Activated naive CD4-positive, alpha-beta T cell treated with anti-CD3 and anti-CD28 coated beads for 36 hours (primary cell): ENCODE measurements at regions not wholly inside any gene's neighbourhood (a gene's known extent, or its start where the extent isn't known, plus 50 kb on each side); places are given as distances from the start of the nearest gene placed in this dataset.

Experiments used
- CTCF ChIA-PET: fragments of 350-600 bp; sonication (Branson Sonifier 250); formaldehyde crosslinking; loops from one replicate; lab custom pipeline; 2021; ENCODE audit warnings: antibody characterized with exemption; lab: Charles Lee
- DNase-seq: peaks from one replicate; pipeline ENCODE4 v3.0.0-alpha.2; 2020
- H3K27ac Mint-ChIP-seq: one replicate; pipeline ENCODE4 v1.8.0; 2021; ENCODE audit warnings: mild to moderate bottlenecking, mixed read lengths
- H3K27me3 Mint-ChIP-seq: one replicate; pipeline ENCODE4 v1.8.0; 2021; ENCODE audit warnings: low read depth, mixed read lengths
- H3K36me3 Mint-ChIP-seq: one replicate; pipeline ENCODE4 v1.8.0; 2021; ENCODE audit warnings: low read depth, mixed read lengths
- H3K4me1 Mint-ChIP-seq: one replicate; pipeline ENCODE4 v1.8.0; 2021; ENCODE audit warnings: low read depth, mixed read lengths
- H3K4me3 Mint-ChIP-seq: one replicate; pipeline ENCODE4 v1.8.0; 2021; ENCODE audit warnings: mild to moderate bottlenecking, moderate library complexity, mixed read lengths
- H3K9me3 Mint-ChIP-seq: one replicate; pipeline ENCODE4 v1.8.0; 2021; ENCODE audit warnings: mixed read lengths
- intact Hi-C: fragments of 100-400 bp; cut with micrococcal nuclease; formaldehyde crosslinking; loops from one replicate; pipeline ENCODE4 v1.15.1; 2023

DNA sequence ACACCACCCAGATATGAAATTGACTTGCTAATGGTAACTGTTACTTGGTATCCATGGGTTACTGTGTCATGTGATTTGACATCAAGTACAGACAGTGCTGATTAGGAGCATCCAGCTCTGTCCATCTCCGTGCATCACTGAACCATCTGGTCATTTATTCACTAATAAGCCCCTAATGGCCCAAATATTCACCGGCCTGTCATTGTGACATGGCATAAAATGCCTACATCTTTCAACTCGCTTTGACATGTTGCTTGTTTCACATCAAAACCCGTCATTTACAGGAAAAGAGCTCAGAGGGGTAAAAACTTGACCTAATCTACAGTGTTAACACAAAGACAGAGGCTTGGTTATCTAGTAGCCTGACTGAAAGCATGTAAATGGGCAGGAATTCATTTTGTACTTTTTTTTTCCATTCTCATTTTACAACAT lies 308.9 kb upstream of the ATP5MC3 start:
- H3K27me3 Mint-ChIP-seq, result peaks cover 4% of the 10 kb centered on the region
- CTCF ChIA-PET, result no interaction called here
- DNase-seq, result no peak
- no peak overlapping the region for H3K4me3 Mint-ChIP-seq
- intact Hi-C loops, result no loop called here
- H3K9me3 Mint-ChIP-seq, result peaks cover 5% of the 10 kb centered on the region
- H3K27ac Mint-ChIP-seq, result no peak overlapping the region
- no peaks in the 10 kb centered on the region for H3K36me3 Mint-ChIP-seq
- no peaks in the 10 kb centered on the region for H3K4me1 Mint-ChIP-seq

DNA sequence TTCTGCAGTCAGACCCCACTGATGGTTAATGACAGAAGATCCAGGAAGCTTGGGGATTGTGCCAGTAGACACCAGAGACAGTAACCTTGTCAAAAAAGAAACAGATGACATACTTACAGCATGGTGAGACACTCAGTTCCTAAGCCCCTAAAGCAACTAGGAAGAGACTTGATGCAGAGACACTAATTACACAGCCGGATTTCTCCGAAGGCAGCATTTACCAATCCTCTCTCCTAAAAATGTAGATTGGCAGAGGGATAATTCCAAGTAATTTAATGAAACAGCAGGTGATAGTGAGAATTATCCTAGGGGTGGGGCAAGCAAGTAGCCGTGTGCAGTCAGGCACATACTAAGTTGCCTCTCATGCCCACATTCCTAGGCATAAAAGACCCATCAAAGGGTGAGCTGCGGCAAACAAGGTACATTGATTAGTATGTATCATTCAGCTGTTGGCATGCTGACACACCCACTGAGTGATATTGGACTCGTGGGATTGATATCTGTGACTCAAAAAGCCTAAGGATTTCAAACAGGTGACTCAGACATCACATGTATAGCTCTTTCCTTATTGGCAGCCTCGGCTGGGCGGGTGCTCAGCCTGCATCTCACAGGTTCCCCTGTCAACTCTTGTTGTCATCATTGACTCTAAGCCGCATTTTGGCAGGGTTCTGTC lies 296.7 kb upstream of the ATP5MC3 start:
- no peak overlapping the region for H3K27ac Mint-ChIP-seq
- no peak for DNase-seq
- no peaks in the 10 kb centered on the region for H3K27me3 Mint-ChIP-seq
- no peaks in the 10 kb centered on the region for H3K4me1 Mint-ChIP-seq
- H3K9me3 Mint-ChIP-seq, result no peaks in the 10 kb centered on the region
- H3K4me3 Mint-ChIP-seq, result no peak overlapping the region
- intact Hi-C loops, result no loop called here
- no peaks in the 10 kb centered on the region for H3K36me3 Mint-ChIP-seq
- CTCF ChIA-PET, result interaction anchor here (0.6 kb wide), 1 partner anchor 207 kb away, joined by 3 read pairs; no protein-coding TSS in a partner anchor

DNA sequence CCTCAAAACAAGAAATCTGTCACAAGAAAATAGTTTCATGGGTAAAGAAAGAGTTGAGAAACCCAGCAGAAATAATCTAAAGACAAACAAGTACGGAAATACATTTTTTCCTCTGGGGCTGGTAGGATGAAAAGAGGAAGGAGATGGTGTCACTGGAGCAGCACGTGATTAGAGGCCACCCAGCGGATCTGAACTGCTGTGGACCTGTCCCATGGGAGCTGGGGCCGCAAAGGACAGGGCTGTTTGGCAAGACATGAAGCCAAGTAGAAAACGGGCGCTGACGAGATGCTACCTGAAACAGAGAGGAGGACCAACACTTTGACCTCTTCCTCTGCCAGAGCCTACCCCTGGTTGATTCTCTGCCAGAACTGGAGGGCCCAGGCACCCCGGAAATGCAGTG lies 295.4 kb upstream of the ATP5MC3 start:
- Mint-ChIP-seq H3K4me1 (no peaks in the 10 kb centered on the region), H3K36me3 (no peaks in the 10 kb centered on the region), H3K27ac (no peak overlapping the region), H3K9me3 (no peaks in the 10 kb centered on the region), H3K27me3 (no peaks in the 10 kb centered on the region), H3K4me3 (no peak overlapping the region)
- intact Hi-C loops, result no loop called here
- CTCF ChIA-PET, result no interaction called here
- no peak for DNase-seq

DNA sequence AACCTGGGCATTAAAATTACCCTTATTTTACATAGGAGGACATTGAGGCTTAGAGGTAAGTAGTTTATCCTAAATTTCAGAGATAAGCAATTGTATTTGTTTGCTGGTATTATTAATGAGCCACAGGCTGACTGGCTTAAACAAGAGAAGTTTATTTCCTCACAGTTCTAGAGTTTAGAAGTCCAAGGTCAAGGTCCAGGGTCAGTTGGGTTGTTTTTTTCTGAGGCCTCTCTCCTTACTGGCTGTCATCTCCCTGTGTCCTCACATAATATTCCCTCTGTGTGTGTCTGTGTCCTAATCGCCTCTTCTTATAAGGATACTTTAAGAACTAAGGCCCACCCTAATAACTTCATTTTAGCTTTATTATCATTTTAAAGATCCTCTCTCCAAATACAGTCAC lies 294.9 kb upstream of the ATP5MC3 start:
- intact Hi-C loops, result no loop called here
- DNase-seq, result no peak
- Mint-ChIP-seq H3K27ac (no peak overlapping the region), H3K27me3 (no peaks in the 10 kb centered on the region), H3K4me3 (no peak overlapping the region), H3K4me1 (no peaks in the 10 kb centered on the region), H3K36me3 (no peaks in the 10 kb centered on the region), H3K9me3 (no peaks in the 10 kb centered on the region)
- CTCF ChIA-PET, result no interaction called here

DNA sequence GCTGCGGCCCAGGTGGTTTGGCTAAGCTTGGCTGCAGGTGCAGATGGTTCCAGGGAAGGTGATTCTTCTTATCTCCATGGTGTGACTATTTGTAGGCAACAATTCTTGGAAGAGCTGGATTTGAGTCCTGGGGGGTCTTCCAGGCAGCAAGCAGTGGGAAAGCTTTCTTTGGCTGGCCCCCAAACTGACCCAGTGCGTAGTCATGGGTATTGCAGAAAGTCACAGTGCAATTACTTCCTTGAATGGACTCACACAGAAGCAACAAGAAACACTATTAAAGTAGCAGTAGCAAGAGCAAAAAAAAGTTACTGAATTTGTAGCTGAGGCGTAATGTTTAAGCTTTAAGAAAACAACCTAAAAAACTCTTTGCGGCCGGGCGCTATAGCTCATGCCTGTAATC lies 293.6 kb upstream of the ATP5MC3 start:
- CTCF ChIA-PET, result no interaction called here
- Mint-ChIP-seq H3K36me3 (no peaks in the 10 kb centered on the region), H3K4me1 (no peaks in the 10 kb centered on the region), H3K9me3 (no peaks in the 10 kb centered on the region), H3K27me3 (no peaks in the 10 kb centered on the region), H3K27ac (no peak overlapping the region), H3K4me3 (no peak overlapping the region)
- DNase-seq, result no peak
- intact Hi-C loops, result no loop called here

DNA sequence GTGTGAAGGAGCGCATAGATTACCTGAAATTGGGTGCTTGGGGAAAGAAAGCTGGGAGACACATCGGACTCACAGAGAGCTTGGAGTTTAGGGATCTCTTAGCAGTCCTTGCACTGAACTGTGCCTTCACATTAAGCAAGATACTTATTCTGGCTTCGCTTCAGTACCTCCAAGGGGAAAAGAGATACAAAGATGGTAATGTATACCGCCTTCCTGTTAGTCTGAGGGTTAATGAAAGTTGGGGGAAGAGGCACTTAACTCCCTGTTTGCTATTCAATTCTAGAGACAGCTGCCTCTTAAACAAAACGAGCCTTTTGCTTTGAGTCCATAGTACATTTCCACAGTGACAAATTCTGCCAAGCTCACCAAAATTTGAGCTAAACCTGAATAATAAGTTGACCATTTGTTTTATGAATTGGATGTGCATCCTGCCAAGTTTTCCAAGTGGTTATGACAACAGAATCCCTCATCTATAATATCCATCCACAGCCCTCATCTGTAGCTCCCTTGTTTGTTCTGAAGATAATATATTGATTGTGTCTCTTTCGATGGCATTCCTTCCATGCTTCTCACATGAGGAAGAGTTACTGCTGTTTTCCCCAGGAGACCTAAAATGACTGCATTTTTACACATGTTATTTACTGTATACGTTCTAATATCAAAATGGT lies 287.1 kb upstream of the ATP5MC3 start:
- intact Hi-C loops, result no loop called here
- no peak overlapping the region for H3K4me3 Mint-ChIP-seq
- H3K4me1 Mint-ChIP-seq, result no peaks in the 10 kb centered on the region
- DNase-seq, result no peak
- H3K9me3 Mint-ChIP-seq, result no peaks in the 10 kb centered on the region
- H3K36me3 Mint-ChIP-seq, result no peaks in the 10 kb centered on the region
- CTCF ChIA-PET, result interaction anchor here (0.6 kb wide), 1 partner anchor 885 kb away, joined by 3 read pairs; no protein-coding TSS in a partner anchor
- no peaks in the 10 kb centered on the region for H3K27me3 Mint-ChIP-seq
- H3K27ac Mint-ChIP-seq, result no peak overlapping the region

DNA sequence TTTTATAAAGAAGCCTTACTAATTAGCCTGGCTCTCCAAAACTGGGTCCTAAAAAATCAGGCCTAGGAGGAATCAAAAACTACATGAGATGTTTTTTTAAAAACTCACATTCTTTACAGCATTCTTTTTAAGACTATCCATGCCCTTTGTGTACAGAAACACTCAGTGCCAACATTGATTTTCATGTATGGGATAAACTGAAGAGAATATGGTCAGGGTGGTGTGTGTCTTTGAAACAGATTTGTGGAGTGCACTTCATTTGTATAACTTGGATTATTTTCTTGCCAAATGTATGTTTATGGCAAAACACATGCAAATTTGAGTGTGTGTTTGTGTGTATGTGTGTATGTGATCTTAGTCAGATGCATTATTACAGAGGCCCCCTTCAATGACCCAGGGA lies 283.6 kb upstream of the ATP5MC3 start:
- Mint-ChIP-seq H3K9me3 (no peaks in the 10 kb centered on the region), H3K4me1 (no peaks in the 10 kb centered on the region), H3K4me3 (no peak overlapping the region), H3K27ac (no peak overlapping the region), H3K36me3 (no peaks in the 10 kb centered on the region), H3K27me3 (no peaks in the 10 kb centered on the region)
- intact Hi-C loops, result no loop called here
- CTCF ChIA-PET, result no interaction called here
- no peak for DNase-seq

DNA sequence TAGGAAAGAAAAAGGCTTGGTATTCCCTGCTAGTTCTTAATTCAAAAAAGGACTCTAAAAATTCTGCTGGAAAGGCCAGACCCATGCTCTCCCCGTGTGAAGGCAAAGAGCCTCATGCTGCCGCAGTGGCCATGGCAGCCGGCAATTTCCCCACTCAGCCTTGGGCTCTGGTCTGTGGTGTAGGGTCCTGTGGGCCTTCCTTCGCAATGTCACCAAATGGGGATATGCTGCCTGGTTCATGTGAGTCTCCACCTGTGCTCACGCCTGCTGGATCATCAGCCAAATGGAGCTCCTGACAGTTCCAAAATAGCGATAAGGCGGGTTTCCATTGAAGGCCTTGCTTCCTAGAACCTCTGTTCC lies 282.8 kb upstream of the ATP5MC3 start:
- Mint-ChIP-seq H3K4me1 (no peaks in the 10 kb centered on the region), H3K27me3 (no peaks in the 10 kb centered on the region), H3K9me3 (peaks cover 5% of the 10 kb centered on the region), H3K36me3 (no peaks in the 10 kb centered on the region), H3K4me3 (no peak overlapping the region), H3K27ac (no peak overlapping the region)
- CTCF ChIA-PET, result no interaction called here
- DNase-seq, result no peak
- intact Hi-C loops, result no loop called here

DNA sequence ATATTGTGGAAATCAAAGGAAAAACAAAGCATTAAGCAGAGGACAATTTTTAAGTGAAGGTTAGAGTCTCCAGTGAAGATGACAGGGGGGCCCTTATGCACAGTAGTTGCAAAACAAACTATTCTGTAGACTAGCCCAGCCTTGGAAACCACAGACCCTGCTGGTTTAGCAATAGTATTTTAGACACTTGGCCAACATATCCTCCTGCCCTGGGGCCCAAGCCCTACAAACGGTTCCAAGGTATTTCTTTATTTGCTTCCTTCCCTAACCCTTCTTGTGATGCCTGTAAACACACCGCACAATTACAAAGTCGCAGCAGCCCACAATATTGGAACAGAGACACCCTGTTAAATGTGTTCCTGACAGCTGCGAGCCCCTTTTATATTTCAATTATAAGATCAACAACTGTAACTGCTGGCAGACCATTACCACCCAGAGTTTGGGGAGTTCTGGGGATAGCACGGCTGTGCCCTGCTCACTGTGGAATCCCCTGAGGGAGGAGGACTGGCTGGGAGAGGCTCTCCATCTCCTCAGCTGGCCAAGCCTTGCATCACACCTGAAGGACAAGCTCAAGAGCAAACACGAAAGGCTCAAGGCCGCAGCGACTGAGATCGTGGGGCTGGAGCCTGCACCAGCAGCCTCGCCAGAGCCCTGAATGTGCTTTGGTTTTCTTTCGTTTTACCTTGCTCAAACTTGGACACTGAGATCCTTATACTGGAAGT lies 282.2 kb upstream of the ATP5MC3 start:
- intact Hi-C loops, result no loop called here
- Mint-ChIP-seq H3K4me3 (no peak overlapping the region), H3K36me3 (no peaks in the 10 kb centered on the region), H3K27me3 (no peaks in the 10 kb centered on the region), H3K4me1 (no peaks in the 10 kb centered on the region), H3K9me3 (peaks cover 5% of the 10 kb centered on the region), H3K27ac (no peak overlapping the region)
- DNase-seq, result no peak
- CTCF ChIA-PET, result no interaction called here

DNA sequence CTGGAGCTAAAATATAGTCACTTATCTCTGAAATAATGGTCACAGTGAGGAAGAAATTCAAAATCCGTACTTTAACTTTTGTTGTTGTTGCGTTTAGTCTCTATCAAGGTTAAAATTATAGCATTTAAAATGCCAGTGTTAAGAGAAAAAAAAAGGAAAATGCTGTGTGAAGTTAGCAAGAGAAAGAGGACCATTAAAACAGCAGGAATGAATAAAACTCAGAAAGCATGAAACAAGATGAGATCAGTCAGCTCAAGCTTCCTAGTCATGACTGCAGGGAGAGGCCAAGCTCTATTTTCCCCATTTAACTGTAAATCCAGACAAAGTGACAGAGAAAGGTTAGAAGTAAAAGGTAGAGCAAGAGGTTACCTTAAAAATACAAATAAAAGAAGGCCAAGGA lies 281.7 kb upstream of the ATP5MC3 start:
- intact Hi-C loops, result no loop called here
- CTCF ChIA-PET, result no interaction called here
- Mint-ChIP-seq H3K36me3 (no peaks in the 10 kb centered on the region), H3K9me3 (peaks cover 5% of the 10 kb centered on the region), H3K27me3 (no peaks in the 10 kb centered on the region), H3K27ac (no peak overlapping the region), H3K4me1 (no peaks in the 10 kb centered on the region), H3K4me3 (no peak overlapping the region)
- no peak for DNase-seq

DNA sequence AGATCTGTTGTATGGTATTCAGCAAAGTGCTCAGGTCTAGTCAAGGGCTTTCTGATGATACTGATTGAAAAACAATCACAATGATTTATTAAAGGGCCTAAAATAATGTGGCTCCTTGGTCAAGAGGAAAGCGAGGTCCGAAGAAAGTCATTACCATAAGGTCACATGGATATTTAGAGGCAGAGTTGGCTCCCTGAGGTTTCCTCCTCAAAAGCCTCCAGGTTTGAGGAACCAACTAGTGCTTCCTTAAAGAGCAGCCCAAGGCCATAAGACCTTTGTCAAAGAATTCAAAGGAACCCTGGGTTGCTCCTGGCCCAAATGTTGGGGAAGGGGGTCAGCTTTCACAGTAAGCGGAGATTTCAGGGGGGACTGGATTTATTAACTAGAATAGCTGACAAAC lies 280.7 kb upstream of the ATP5MC3 start:
- CTCF ChIA-PET, result interaction anchor here (0.6 kb wide), 1 partner anchor 67 kb away, joined by 3 read pairs; no protein-coding TSS in a partner anchor
- no peaks in the 10 kb centered on the region for H3K36me3 Mint-ChIP-seq
- DNase-seq, result no peak
- H3K27me3 Mint-ChIP-seq, result no peaks in the 10 kb centered on the region
- intact Hi-C loops, result no loop called here
- peaks cover 5% of the 10 kb centered on the region for H3K9me3 Mint-ChIP-seq
- H3K4me3 Mint-ChIP-seq, result no peak overlapping the region
- no peak overlapping the region for H3K27ac Mint-ChIP-seq
- H3K4me1 Mint-ChIP-seq, result no peaks in the 10 kb centered on the region

DNA sequence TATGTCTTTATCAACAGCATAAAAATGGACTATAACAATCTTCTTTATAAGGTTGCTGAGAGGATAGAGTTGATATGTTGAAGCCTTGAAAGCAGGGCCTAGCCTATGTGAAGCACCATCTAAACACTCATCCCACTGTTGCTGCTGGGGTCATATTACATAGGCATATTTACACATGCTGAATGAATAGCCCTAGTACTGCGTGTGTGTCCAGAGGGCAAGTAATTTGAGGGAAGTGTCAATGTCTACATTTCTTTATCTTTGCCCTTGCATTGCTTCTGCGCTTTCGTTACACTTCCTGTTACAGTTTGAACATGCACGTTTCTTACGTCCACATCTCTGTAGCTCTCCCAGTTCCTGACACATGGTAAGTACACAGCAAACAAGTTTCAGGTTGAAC lies 280.3 kb upstream of the ATP5MC3 start:
- H3K4me3 Mint-ChIP-seq, result no peak overlapping the region
- no peaks in the 10 kb centered on the region for H3K4me1 Mint-ChIP-seq
- no peaks in the 10 kb centered on the region for H3K27me3 Mint-ChIP-seq
- CTCF ChIA-PET, result no interaction called here
- intact Hi-C loops, result no loop called here
- H3K9me3 Mint-ChIP-seq, result peaks cover 5% of the 10 kb centered on the region
- no peaks in the 10 kb centered on the region for H3K36me3 Mint-ChIP-seq
- DNase-seq, result no peak
- no peak overlapping the region for H3K27ac Mint-ChIP-seq
